H4 (cell line): ENCODE measurements at regions not wholly inside any gene's neighbourhood (a gene's known extent, or its start where the extent isn't known, plus 50 kb on each side); places are given as distances from the start of the nearest gene placed in this dataset.
A peak's percentile ranks its signal among the peaks of the same experiment; 100 is the strongest.
"Not testable (repeated sequence)": the region's sequence is repeated elsewhere in the genome, so short reads cannot be mapped to it uniquely, and the experiment has no call there.

Experiments
- DNase-seq: peaks from one replicate; pipeline ENCODE4 v3.0.0-alpha.2; 2015; ENCODE audit warnings: low spot score

DNA sequence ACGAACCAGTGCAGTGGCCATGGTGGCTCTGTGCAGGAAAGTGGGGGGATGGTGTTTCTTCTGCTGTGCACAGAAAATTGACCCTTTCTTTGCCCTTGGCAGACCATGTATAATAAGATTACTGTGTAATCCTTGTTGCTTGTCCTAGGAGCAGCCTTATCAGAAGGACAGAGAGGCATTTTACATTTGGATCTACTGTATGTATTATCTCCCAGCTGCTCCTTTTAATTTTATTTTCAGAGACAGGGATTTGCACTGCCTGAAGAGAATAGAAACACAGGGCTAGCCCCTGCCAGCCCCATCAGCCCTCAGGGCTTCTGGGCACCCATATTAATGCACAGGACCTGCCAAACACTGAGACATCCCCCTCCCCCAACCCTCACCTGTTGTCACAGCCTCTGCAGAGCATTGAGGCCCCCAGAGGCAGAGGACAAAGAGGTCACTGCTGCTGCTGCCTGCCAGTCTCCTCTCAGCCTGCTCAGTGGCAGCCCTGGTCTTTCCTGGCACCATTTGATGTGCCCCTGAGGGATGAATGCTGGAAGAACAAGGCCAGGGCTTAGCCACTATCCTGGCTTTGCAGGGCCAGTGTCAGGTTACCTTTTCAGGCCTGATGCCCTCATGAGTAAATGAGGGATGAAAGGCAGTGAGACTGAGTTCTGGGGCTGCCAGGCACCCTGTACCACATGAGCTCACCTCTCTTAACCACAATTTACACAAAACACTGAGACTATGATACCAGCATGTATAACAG lies 533.4 kb downstream of the NTRK3 start:
- DNase-seq = peak; percentile 65

DNA sequence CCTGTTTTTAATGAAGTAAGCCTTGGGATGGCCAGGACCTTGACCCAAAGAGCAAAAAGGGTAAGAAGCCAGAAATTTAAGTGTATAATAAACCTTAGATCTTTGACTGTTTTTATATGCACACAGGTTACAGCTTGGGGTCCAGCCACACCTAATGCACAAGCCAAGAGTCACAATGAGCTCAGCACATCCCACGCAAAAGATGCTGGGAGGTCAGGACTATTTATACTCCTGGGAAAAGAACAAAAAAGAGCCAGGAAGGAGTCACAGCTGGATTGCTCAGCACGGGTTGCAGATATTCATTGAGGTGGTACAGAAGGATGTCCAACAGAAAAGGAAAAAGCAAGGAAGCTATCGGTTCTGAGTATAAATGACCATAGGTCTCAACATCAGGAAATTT lies 536.3 kb downstream of the NTRK3 start:
- no peak for DNase-seq

DNA sequence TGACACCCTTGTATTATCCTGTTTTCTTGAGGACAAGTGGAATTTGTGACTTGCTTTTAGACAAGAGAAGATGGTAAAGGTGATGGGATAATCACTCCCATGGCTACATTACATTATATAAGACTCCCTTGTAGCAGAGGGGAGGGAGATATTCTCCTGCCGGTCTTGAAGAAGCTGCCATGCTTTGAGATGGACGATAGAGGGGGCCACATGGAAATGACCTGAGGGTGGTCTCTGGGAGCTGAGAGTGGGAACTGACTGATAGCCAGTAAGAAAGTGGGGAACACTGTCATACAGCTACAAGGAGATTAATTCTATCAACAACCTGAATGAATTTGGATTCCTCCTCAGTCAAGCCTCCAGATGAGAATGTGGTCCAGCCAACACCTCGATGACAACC lies 540.1 kb downstream of the NTRK3 start:
- no peak for DNase-seq

DNA sequence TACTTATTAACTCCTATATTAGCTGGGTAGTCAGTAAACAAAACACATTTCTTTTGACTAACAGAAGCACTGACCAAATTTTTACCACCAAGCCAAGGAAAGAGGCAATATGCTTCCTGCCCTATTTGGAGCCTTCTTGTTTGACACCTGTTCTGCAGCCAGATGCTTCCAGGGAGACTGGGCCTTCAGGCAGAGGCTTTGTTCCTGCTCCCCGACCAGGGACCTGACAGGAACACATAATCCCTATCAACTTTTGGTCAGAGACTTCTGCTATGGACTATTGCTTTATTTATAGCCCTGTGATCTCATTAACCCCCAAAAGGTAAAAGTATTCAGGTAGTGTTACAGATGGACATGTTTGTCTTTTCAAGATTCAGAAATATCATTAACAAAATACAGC lies 541.3 kb downstream of the NTRK3 start:
- no peak for DNase-seq

DNA sequence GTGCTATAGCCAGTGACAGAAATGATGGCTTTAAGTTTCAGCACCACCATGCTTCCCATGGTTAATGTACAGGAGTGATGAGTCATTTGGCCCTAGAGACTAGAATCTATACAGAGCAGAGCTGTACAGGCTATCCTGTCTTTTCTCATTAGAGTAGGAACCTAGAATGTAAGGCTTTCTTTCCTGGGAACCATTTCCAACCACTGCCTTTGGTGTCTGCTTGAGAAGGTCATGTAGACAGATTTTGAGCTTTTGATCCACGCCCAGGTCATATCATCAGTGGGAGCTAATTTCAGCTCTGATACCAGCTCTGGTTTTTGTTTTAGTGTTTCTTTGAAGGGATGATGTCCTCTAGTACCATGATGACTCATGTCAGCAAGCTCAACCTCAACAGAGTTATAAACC lies 543.1 kb downstream of the NTRK3 start:
- no peak for DNase-seq

DNA sequence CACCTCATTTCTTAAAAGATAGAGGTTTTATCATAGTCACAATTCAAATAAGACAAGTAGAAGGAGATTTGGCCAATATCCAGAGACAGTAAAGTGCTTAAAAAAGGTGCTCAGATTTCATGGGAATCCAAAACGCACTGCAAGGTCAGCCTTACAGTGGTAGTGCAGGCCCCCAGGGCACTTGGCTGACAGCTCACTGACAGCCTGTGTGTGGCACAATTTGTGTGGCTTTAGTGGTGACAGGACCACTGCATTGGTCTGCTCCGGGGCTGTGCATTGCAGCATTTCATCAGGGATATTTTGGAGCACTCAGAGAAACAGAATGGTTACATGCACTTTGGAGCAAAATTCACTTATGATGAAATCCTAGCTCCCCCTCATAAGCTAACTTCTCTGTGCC lies 544.3 kb downstream of the NTRK3 start:
- DNase-seq = peak; percentile 8

DNA sequence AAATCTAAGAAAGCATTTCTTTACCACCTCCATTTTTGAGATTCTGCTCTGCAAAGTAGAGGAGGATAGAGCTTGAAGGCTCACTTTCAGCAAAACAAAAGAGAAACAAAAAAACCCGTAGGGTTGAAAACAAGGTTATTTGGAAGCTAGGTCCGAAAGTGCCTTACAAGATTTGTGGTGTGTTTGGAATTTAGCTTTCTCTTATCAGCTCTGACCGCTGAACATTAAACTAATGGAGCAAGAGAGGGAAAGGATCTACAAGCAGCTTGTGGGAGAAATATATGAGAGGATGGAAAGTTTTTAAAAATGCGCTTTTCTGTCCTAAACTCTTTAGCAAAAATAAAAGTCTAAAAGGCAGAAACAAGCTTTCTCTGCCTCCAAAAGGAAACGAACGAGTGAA lies 545.5 kb downstream of the NTRK3 start:
- DNase-seq = peak; percentile 51

DNA sequence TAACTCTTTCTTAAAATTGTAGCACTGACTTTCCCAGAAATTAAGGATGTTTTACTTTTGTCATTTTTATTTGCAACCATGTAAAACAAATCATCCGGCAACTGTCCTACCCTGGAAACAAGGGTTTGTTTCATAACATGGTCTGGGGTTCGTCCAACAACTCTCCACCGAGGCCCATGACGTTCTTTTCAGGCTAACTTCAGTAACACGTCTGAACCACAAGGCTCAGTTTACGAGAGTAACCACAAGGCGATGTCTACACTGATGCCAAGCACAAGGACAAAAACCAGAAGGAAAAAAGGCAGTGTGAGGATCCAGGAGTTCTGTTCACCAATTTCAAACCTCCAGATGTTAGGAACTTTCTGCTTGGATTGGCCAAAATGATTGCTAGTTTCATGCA lies 546.1 kb downstream of the NTRK3 start:
- DNase-seq = peak; percentile 80

DNA sequence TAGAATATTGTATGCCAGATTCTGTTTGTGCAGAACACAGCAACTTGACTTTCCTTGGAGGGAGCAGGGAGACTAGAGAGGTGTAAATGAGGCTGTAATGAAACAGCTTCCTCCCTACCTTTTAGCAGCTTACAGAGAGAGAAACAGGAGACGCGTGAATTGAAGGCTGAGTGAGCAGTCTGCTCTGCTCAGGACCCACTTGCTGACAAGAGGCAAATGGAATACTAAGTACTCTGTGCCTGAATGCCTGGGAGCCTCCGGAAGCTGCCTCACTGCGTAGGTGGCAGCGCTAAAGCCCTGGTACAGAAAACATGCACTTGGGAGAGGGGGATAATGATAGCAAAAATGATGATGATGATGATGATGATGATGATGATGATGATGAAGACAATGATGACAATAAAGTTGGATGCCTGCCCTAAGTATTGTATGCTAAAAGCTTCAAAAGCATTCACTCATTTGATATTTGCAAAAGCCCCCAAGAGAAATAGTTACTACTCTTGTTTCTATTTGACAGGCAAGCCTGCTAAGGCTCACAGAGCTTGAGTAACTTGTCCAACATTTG lies 548.9 kb downstream of the NTRK3 start:
- no peak for DNase-seq

DNA sequence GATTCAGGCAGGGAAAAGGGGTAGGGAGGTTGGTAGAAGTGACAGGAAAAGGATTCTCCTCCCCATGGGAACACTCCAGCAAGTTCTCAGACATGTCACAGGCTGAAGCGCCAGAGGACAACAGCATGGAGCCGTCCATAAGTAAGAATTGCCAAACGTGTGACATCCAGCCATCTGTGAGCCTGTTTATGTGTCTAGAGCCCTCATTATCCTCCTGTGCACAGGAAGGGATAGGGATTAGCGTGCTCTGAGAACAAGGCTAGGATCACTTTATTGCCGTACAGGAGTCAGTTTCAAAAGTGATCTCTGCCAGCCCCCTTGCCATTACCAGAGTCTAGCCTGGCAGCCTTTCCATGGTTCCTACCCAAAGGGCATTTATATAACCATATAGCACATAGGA lies 549.5 kb downstream of the NTRK3 start:
- DNase-seq = no peak

DNA sequence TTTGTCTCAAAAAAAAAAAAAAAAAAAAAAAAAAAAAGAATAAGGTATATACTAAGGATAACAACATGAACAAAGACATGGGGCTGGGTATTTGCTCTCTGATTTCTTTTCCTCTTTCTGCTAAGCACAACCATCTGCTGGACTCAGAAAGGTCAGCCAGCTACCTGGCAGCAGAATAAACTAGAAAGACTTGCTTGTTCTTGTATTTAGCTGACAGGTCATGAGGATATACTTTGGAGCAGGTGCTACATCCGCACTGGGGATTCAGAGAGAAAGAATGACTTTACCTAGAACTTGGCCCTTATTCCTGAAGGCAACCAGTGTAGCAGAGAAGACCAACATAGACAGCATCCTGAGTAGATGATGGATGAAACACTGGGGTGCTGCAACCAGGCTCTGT lies 550.5 kb downstream of the NTRK3 start:
- DNase-seq = no peak

DNA sequence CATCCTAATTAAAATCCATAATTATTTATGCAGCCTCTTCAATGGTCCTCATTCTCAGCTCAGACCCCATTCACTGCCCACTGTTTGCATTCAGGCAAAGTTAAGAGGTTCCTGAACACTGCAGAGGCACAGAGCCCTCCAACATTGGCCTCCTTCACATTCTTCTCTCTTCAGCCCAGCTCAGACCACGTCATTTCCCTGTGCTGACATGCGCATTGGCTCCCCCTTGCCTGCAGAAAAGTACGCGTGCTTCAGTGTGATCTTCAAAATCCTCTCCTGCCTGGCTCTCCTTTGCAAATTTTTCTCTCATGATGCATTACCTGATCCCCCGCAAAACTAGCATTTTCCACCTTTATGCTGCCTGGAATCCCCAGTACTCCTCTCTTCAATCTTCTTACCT lies 552.3 kb downstream of the NTRK3 start:
- DNase-seq = no peak

DNA sequence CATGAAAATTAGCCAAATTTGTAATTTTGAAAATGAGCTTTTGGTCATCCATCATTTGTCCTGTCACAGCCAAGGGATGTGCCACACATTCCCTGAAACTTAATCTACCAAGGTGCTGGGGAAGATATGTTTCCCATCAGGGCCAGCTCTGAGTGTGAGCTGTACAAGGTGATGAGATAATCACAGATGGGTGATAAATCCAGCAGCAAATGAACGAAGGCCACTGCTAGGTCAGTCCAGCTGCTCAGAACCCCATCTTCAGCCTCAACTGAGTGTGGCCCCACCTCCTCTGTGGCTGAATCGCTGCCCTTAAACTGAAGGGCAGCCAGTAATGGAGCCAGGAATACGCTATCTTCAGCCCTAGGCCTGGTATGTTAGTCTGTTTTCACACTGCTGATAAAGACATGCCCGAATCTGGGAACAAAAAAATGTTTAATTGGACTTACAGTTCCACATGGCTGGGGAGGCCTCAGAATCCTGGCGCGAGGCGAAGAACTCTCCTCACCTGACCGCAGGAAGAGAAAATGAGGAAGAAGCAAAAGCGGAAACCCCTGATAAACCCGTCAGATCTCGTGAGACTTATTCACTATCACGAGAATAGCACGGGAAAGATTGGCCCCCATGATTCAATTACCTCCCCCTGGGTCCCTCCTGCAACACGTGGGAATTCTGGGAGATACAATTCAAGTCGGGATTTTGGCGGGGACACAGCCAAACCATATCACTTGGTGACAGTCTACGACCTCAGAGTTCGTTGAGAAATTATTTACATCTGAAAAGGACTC lies 553.0 kb downstream of the NTRK3 start:
- no peak for DNase-seq

DNA sequence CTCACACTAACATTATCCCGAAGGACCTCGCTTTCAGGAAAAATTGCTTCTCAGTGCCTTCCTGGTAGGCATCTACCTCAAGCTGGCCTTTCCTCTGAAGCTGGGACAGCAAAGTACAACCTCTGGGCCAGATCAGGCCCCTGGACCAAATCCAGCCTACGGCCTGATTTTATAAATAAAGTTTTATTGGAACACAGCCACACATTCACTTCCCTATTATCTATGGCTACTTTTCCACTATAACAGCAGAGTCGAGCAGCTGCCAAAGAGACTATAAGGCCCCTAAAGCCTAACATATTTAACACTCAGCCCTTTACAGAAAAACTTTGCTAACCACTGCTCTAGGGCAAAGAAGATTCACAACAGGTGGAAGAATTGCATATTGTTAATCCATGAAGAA lies 554.3 kb downstream of the NTRK3 start:
- no peak for DNase-seq

DNA sequence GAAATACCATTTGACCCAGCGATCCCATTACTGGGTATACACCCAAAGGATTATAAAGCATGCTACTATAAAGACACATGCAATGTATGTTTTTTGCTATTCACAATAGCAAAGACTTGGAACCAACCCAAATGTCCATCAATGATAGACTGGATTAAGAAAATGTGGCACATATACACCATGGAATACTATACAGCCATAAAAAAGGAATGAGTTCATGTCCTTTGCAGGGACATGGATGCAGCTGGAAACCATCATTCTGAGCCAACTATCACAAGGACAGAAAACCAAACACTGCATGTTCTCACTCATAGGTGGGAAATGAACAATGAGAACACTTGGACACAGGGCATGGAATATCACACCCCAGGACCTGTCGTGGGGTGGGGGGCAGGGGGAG lies 558.1 kb downstream of the NTRK3 start:
- DNase-seq = not testable (repeated sequence)

DNA sequence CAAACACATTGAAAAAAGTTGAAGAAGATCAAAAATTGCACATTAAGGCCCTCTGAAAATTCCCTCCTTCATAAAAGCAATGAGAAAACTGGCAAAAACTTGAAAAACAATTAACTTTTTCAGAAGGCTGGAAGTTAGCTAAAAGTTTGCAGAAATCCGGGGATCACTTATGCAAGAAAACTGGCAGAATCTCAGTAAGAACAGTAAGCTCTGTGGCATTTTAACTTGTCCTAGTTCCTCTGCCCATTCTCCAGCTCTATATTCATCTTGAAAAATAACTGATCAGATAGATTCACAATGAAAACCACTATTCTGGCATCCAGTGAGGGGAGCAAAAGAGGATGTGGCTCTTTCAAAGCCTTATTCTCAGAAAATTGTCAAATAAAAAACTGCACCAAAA lies 566.8 kb downstream of the NTRK3 start:
- no peak for DNase-seq

DNA sequence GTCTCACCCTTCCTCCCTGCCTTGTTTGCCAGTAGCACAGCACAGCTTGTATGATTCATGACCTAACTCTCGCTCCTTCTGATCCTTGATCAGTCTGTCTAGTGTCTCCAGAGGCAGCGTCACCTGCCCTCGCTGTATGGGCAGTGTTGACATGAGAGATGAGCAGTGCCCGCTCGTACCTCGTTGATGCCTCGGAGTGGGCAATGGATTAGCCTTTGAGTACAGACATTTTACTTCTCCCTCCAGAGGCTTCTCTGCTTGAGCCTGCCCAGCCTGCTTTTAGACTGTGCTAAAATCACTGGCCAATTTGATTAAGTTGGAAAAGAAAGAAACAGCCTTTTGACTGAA lies 569.0 kb downstream of the NTRK3 start:
- DNase-seq = no peak

DNA sequence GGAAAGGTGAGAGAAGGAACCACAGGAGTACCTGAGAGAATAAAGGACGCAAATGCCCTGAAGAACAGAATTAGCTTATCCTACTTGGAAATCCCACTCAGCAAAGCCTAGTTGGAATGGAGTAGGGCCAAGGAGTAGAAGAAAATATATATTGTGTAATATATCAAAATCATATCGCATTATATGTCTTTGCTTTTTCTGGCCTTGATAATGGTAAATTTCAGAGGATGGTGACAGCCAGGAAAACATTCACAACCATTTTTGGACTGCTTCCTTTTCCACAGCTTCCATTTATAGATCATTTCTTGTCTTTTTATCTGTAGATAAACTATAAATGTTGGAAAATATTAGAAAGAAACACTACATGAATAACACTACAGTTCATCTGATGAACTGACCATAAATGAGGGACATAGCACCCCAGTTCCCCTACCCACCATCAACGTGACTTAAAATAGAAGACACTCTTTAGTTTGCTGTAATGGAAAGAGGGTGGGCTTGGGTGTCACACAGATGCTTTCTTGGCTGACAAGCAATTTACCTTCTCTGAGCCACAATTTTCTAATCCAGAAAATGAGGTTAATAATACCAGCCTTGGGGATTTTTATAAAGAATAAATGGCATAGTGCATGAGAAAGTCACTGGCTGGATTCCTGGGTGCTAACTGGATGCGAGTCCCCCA lies 569.6 kb downstream of the NTRK3 start:
- DNase-seq = no peak

DNA sequence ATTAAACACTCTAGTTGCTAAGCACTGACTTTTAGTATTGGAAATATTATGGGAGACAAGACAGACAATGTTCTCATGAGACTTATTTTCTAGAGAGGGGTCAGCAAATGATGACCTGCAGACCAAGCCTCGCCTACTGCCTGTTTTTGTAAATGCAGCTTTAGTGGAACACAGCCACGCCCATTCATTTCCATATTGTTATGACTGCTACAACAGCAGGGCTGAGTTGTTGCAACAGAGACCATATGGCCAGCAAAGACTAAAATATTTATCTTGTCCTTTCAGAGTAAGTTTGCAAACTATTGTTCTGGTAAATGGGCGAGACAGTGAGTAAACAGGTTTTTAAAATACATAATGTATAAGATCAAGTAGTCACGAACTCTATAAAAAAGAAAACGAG lies 570.2 kb downstream of the NTRK3 start:
- no peak for DNase-seq

DNA sequence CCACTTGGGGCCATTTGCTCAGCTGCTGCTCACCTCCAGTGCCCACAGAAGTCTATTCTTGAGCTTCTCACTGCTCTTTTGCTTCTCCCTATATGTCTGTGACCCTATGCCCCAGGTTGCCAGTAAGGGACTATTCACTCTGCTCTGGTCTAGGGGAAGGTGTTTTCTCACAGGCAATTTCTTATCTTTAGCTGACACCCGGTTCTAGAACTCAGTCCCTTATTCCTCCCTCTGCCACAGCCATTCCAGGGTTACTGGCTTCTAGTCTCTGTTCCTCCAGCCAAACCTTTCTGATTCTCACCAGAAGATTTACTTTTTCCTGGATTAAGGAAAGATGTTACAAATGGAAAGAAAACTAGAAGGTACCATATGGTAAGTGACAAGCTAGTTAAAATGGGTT lies 574.0 kb downstream of the NTRK3 start:
- no peak for DNase-seq

DNA sequence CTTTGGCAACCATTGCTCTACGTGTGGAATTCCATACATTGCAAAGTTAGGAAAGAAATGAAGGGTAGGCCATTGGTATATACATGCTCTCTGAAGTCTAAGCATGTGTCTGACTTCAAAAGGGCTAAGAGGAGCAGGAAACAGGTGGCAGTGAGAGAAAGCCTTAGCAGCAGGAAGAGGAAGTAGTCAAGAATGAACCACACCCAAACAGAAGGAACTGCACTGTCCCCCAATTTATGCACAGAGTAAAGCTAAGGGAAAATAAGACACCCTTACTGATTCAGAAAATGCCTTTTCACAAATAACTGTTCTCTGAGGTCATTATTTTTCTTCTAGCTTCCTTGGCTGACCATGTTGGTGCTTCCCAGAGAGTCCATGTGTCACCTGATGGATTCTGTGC lies 575.4 kb downstream of the NTRK3 start:
- no peak for DNase-seq

DNA sequence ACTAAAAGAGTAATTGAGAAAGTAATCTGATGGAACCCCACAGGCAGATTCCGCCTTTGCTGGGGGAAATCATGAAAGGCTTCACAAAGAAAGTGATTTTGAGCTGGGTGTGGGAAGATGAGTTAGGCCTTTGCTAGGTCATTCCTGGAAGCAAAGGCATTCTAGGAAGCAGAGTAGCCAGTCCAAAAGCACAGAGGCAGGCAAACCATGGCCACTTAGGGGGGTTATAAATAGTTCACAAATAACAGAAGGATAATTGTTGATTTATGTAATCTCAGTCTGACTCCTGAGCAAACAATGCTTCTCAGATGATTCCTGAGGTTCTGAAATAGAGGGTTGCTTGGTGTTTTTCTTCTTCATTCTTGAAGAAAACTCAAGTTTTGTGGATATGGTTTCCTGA lies 576.3 kb downstream of the NTRK3 start:
- DNase-seq = no peak

DNA sequence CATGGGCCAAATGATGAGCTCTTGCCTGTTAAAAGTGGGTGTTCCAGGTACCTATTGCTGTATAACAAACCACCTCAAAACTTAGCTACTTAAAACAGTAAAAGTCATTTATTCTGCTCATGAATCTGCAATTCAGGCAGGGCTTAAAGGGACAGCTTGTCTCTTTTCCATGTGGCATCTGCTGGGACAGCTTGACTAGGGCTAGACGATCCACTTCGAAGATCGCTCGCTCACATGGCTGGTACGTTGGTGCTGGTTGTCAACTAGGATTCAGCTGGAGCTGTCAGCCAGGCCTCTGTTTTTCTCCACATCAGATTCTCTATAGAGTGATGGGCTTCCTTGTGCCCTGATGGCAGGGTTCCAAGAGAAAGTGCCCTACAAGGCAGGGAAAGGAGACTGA lies 581.3 kb downstream of the NTRK3 start:
- DNase-seq = no peak
